HG03103 (cell line): ENCODE measurements at regions not wholly inside any gene's neighbourhood (a gene's known extent, or its start where the extent isn't known, plus 50 kb on each side); places are given as distances from the start of the nearest gene placed in this dataset.

ENCODE experiments used
- ATAC-seq: cut with Tn5 transposase; IDR thresholded peaks from one replicate; pipeline ENCODE4 v1.9.1; 2021; ENCODE audit warnings: low read depth; ENCODE audit not compliant: unreplicated experiment

- no peak for ATAC-seq
Measured at GRCh38 chr7:121810831-121811672, 61.9 kb upstream of the PTPRZ1 start.

- no peak for ATAC-seq
Measured at GRCh38 chr7:121807078-121807477, 65.9 kb upstream of the PTPRZ1 start.

- no peak for ATAC-seq
Measured at GRCh38 chr7:121803039-121803438, 69.9 kb upstream of the PTPRZ1 start.

GRCh38 chr7:121800916-121801675 is 71.9 kb upstream of the PTPRZ1 start:
- ATAC-seq: no peak

- no peak for ATAC-seq
Measured at GRCh38 chr7:121798896-121799295, 74.1 kb upstream of the PTPRZ1 start.

GRCh38 chr7:121798453-121798840 is 74.5 kb upstream of the PTPRZ1 start:
- ATAC-seq: no peak

- ATAC-seq: no peak
Measured at GRCh38 chr7:121797657-121798452, 75.1 kb upstream of the PTPRZ1 start.

GRCh38 chr7:121796936-121797656 is 75.9 kb upstream of the PTPRZ1 start:
- ATAC-seq: no peak

GRCh38 chr7:121796381-121796780 is 76.6 kb upstream of the PTPRZ1 start:
- no peak for ATAC-seq

- no peak for ATAC-seq
Measured at GRCh38 chr7:121795736-121796135, 77.2 kb upstream of the PTPRZ1 start.

GRCh38 chr7:121793716-121794115 is 79.2 kb upstream of the PTPRZ1 start:
- ATAC-seq: no peak

GRCh38 chr7:121777672-121778071 is 95.3 kb upstream of the PTPRZ1 start:
- ATAC-seq: no peak

GRCh38 chr7:121774563-121774962 is 98.4 kb upstream of the PTPRZ1 start:
- no peak for ATAC-seq

- no peak for ATAC-seq
Measured at GRCh38 chr7:121766676-121767075, 106.3 kb upstream of the PTPRZ1 start.

- ATAC-seq: no peak
Measured at GRCh38 chr7:121761399-121761798, 111.6 kb upstream of the PTPRZ1 start.

GRCh38 chr7:121755818-121756552 is 117.0 kb upstream of the PTPRZ1 start:
- ATAC-seq: no peak

- ATAC-seq: no peak
Measured at GRCh38 chr7:121755286-121755685, 117.7 kb upstream of the PTPRZ1 start.

GRCh38 chr7:121753944-121754343 is 119.0 kb upstream of the PTPRZ1 start:
- no peak for ATAC-seq

- no peak for ATAC-seq
Measured at GRCh38 chr7:121752706-121753105, 120.3 kb upstream of the PTPRZ1 start.

GRCh38 chr7:121748546-121748945 is 124.4 kb upstream of the PTPRZ1 start:
- no peak for ATAC-seq
